Spleen (tissue), 7 donors: ENCODE measurements at regions not wholly inside any gene's neighbourhood (a gene's known extent, or its start where the extent isn't known, plus 50 kb on each side); places are given as distances from the start of the nearest gene placed in this dataset.
"Not testable (repeated sequence)": the region's sequence is repeated elsewhere in the genome, so short reads cannot be mapped to it uniquely, and the experiment has no call there.

ENCODE experiments used
- CTCF ChIP-seq, 11 experiments: fragments of 200-600 bp in 7 of 11; fragments of 450-650 bp in 4 of 11; sonication (generic) in 4 of 11; IDR thresholded peaks in 8 of 11; conservative IDR thresholded peaks in 3 of 11; 1 replicate in 7 of 11; 2 replicates in 4 of 11; pipeline versions ENCODE4 v1.4.0 to v1.8.0; 2016 to 2021; ENCODE audit warnings: antibody characterized with exemption in 11 of 11, inconsistent platforms in 4 of 11, mild to moderate bottlenecking in 1 of 11
- POLR2A ChIP-seq, 3 donors: fragments of 450-650 bp; IDR thresholded peaks; one replicate each; pipeline ENCODE4 v1.5.1; 2017; ENCODE audit warnings: antibody characterized with exemption in 3 of 3, mild to moderate bottlenecking in 1 of 3
- POLR2AphosphoS5 ChIP-seq, 3 donors: sonication (generic); formaldehyde crosslinking; IDR thresholded peaks; one replicate each; pipeline ENCODE4 v1.5.1; 2017; ENCODE audit warnings: antibody characterized with exemption in 3 of 3
- donor health status: DM: no; HTN: no; CAD: no; lungs with moderate emphysema.
- donor health status: DM: no; HTN: no; CAD: no.
- donor health status: DM: no; HTN: no; CAD: no.

- not testable (repeated sequence) for TF ChIP-seq CTCF (IDR thresholded peaks at IDR 0.05 in 8 of 11, conservative IDR thresholded peaks at IDR 0.05 in 3 of 11); POLR2A (IDR thresholded peaks at IDR 0.05); POLR2AphosphoS5 (IDR thresholded peaks at IDR 0.05)
These were observed 262.0 kb upstream of the MTMR8 start for GRCh38 chrX:64657229-64657628.
